ENCODE measurements at regions not wholly inside any gene's neighbourhood (a gene's known extent, or its start where the extent isn't known, plus 50 kb on each side); places are given as distances from the start of the nearest gene placed in this dataset.

- TF ChIP-seq, protein P1, sequence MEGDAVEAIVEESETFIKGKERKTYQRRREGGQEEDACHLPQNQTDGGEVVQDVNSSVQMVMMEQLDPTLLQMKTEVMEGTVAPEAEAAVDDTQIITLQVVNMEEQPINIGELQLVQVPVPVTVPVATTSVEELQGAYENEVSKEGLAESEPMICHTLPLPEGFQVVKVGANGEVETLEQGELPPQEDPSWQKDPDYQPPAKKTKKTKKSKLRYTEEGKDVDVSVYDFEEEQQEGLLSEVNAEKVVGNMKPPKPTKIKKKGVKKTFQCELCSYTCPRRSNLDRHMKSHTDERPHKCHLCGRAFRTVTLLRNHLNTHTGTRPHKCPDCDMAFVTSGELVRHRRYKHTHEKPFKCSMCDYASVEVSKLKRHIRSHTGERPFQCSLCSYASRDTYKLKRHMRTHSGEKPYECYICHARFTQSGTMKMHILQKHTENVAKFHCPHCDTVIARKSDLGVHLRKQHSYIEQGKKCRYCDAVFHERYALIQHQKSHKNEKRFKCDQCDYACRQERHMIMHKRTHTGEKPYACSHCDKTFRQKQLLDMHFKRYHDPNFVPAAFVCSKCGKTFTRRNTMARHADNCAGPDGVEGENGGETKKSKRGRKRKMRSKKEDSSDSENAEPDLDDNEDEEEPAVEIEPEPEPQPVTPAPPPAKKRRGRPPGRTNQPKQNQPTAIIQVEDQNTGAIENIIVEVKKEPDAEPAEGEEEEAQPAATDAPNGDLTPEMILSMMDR (IDR thresholded peaks at IDR 0.05) = no peak
- no peak for TF ChIP-seq ZFX (IDR thresholded peaks at IDR 0.05; ENCODE audit: borderline replicate concordance)
Observed at GRCh38 chr1:55376897-55377296, 161.7 kb upstream of the USP24 start.

Measured in 22Rv1 (cell line).